CD4-positive, alpha-beta T cell treated with Interleukin-1 beta for 1 hour (primary cell): ENCODE measurements at regions not wholly inside any gene's neighbourhood (a gene's known extent, or its start where the extent isn't known, plus 50 kb on each side); places are given as distances from the start of the nearest gene placed in this dataset.

Source experiments
- DNase-seq, 2 donors: peaks; one replicate each; pipeline ENCODE4 v3.0.0-alpha.2; 2020 to 2022

- no peak for DNase-seq
Measured at GRCh38 chr2:65819963-65820362, 387.6 kb upstream of the SPRED2 start.

- no peak for DNase-seq
Measured at GRCh38 chr2:65818873-65819451, 386.6 kb upstream of the SPRED2 start.

- no peak for DNase-seq
Measured at GRCh38 chr2:65813631-65814173, 381.3 kb upstream of the SPRED2 start.

GRCh38 chr2:65812887-65813286, 380.5 kb upstream of the SPRED2 start:
- DNase-seq = no peak

GRCh38 chr2:65807942-65808341, 375.5 kb upstream of the SPRED2 start:
- no peak for DNase-seq

GRCh38 chr2:65804777-65805176, 372.4 kb upstream of the SPRED2 start:
- DNase-seq = no peak

GRCh38 chr2:65802298-65802942, 370.0 kb upstream of the SPRED2 start:
- no peak for DNase-seq

GRCh38 chr2:65800998-65801397, 368.6 kb upstream of the SPRED2 start:
- no peak for DNase-seq

GRCh38 chr2:65799141-65799854, 366.9 kb upstream of the SPRED2 start:
- DNase-seq = no peak

GRCh38 chr2:65798641-65799040, 366.2 kb upstream of the SPRED2 start:
- no peak for DNase-seq

- DNase-seq = no peak
Measured at GRCh38 chr2:65794994-65795393, 362.6 kb upstream of the SPRED2 start.

GRCh38 chr2:65791404-65791975, 359.1 kb upstream of the SPRED2 start:
- DNase-seq = no peak

- no peak for DNase-seq
Measured at GRCh38 chr2:65790676-65790935, 358.2 kb upstream of the SPRED2 start.

GRCh38 chr2:65789923-65790675, 357.7 kb upstream of the SPRED2 start:
- DNase-seq = no peak

- DNase-seq = no peak
Measured at GRCh38 chr2:65788556-65788955, 356.2 kb upstream of the SPRED2 start.

- no peak for DNase-seq
Measured at GRCh38 chr2:65786765-65787164, 354.4 kb upstream of the SPRED2 start.

- DNase-seq = no peak
Measured at GRCh38 chr2:65786007-65786717, 353.8 kb upstream of the SPRED2 start.

GRCh38 chr2:65782996-65783650, 350.7 kb upstream of the SPRED2 start:
- DNase-seq = no peak

GRCh38 chr2:65782186-65782585, 349.8 kb upstream of the SPRED2 start:
- no peak for DNase-seq

GRCh38 chr2:65781756-65782155, 349.4 kb upstream of the SPRED2 start:
- DNase-seq = no peak

GRCh38 chr2:65779021-65779420, 346.6 kb upstream of the SPRED2 start:
- no peak for DNase-seq

- DNase-seq = no peak
Measured at GRCh38 chr2:65778137-65778536, 345.7 kb upstream of the SPRED2 start.
